Thyroid gland (tissue), 4 donors: ENCODE measurements at regions not wholly inside any gene's neighbourhood (a gene's known extent, or its start where the extent isn't known, plus 50 kb on each side); places are given as distances from the start of the nearest gene placed in this dataset.

Experiments used
- DNase-seq, 2 donors: peaks; one replicate each; pipeline ENCODE4 v3.0.0-alpha.2; 2019
- H3K27ac ChIP-seq, 3 donors: fragments of 200-600 bp; sonication (generic); 1 replicate in 2 of 3; 2 replicates in 1 of 3; pipeline ENCODE4 v1.5.1; 2016 to 2019; ENCODE audit warnings: mild to moderate bottlenecking in 1 of 3, moderate library complexity in 1 of 3
- H3K27me3 ChIP-seq: fragments of 200-600 bp; sonication (generic); one replicate; pipeline ENCODE4 v1.5.1; 2019
- H3K36me3 ChIP-seq, 2 donors: fragments of 200-600 bp; sonication (generic); one replicate each; pipeline ENCODE4 v1.5.1; 2016 to 2019
- H3K4me1 ChIP-seq, 2 donors: fragments of 200-600 bp; sonication (generic); one replicate each; pipeline ENCODE4 v1.5.1; 2017 to 2019
- H3K4me3 ChIP-seq, 3 donors: fragments of 200-600 bp; sonication (generic); replicated peaks in 1 of 3; 1 replicate in 2 of 3; 2 replicates in 1 of 3; pipeline ENCODE4 v1.5.1; 2016; ENCODE audit warnings: mild to moderate bottlenecking in 1 of 3
- H3K9me3 ChIP-seq: fragments of 200-600 bp; sonication (generic); one replicate; pipeline ENCODE4 v1.5.1; 2017
- POLR2A ChIP-seq, 2 donors: fragments of 450-650 bp; IDR thresholded peaks; one replicate each; pipeline ENCODE4 v1.6.1; 2017; ENCODE audit warnings: antibody characterized with exemption in 2 of 2, mild to moderate bottlenecking in 2 of 2, moderate library complexity in 1 of 2
- WGBS, 2 donors: methylation state at CpG; one replicate each; pipeline ENCODE4 v1.1.5; 2017; 5-methylcytosine and 5-hydroxymethylcytosine counted together
- intact Hi-C: fragments of 100-400 bp; cut with DNase I; formaldehyde crosslinking; loops from one replicate; pipeline ENCODE4 v1.15.1; 2023
- TF ChIP-seq, protein P1 (sequence below), 6 experiments: fragments of 200-600 bp in 3 of 6; fragments of 450-650 bp in 3 of 6; sonication (generic) in 3 of 6; IDR thresholded peaks; one replicate each; pipeline ENCODE4 v1.5.1; 2016 to 2019; ENCODE audit warnings: antibody characterized with exemption in 6 of 6, mild to moderate bottlenecking in 2 of 6, inconsistent platforms in 1 of 6, moderate library complexity in 1 of 6

- peaks cover 5% of the 10 kb centered on the region for H3K27me3 ChIP-seq
- intact Hi-C loops: loop anchor here (10.0 kb wide), 1 partner anchor 59 kb away; a partner anchor contains a TSS
- no peak for TF ChIP-seq POLR2A (IDR thresholded peaks at IDR 0.05)
- TF ChIP-seq, protein P1, sequence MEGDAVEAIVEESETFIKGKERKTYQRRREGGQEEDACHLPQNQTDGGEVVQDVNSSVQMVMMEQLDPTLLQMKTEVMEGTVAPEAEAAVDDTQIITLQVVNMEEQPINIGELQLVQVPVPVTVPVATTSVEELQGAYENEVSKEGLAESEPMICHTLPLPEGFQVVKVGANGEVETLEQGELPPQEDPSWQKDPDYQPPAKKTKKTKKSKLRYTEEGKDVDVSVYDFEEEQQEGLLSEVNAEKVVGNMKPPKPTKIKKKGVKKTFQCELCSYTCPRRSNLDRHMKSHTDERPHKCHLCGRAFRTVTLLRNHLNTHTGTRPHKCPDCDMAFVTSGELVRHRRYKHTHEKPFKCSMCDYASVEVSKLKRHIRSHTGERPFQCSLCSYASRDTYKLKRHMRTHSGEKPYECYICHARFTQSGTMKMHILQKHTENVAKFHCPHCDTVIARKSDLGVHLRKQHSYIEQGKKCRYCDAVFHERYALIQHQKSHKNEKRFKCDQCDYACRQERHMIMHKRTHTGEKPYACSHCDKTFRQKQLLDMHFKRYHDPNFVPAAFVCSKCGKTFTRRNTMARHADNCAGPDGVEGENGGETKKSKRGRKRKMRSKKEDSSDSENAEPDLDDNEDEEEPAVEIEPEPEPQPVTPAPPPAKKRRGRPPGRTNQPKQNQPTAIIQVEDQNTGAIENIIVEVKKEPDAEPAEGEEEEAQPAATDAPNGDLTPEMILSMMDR (IDR thresholded peaks at IDR 0.05): no peak
These were observed 128.5 kb downstream of the HFE start for GRCh38 chr6:26215585-26216358.

DNA sequence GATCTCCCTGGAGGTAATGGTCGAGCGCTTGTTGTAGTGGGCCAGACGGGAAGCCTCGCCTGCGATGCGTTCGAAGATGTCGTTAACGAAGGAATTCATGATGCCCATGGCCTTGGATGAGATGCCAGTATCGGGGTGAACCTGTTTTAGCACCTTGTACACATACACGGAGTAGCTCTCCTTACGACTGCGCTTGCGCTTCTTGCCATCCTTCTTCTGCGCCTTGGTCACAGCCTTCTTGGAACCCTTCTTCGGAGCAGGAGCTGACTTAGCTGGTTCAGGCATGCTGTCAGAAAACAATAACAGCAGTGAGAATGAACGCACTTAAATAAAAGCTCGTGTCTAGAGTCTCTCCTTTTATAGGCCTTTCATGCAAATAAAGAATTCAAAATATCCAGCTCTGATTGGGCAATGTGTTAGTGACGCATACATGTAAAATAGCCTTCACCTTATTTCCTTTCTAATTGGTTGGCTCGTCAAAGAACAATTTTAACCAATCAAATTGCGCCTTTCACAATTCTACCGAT lies 129.2 kb downstream of the HFE start:
- no peaks in the 10 kb centered on the region for H3K36me3 ChIP-seq
- intact Hi-C loops: loop anchor here (10.0 kb wide), 1 partner anchor 58 kb away; a partner anchor contains a TSS
- no peaks in the 10 kb centered on the region for H3K9me3 ChIP-seq
- TF ChIP-seq, protein P1 (IDR thresholded peaks at IDR 0.05): no peak
- peak; percentile 93 to 99 for TF ChIP-seq POLR2A (IDR thresholded peaks at IDR 0.05)
- H3K4me3 ChIP-seq: peak overlapping the region in 1 of 3 donors; percentile 32
- peaks cover 5% of the 10 kb centered on the region for H3K27me3 ChIP-seq
- peak; percentile 83 to 84 for DNase-seq
- H3K27ac ChIP-seq: peak overlapping the region; percentile 89 to 92 (median 90)
- 0 to 1% methylated on average over 21 to 22 of the region's 22 CpGs for WGBS, 2 donors
- H3K4me1 ChIP-seq: peaks cover 9% of the 10 kb centered on the region in 2 donors

More at GRCh38 chr6:26215585-26216358, 128.5 kb downstream of the HFE start:
- peak; percentile 30 to 35 for DNase-seq
- Histone ChIP-seq H3K4me3 (peak overlapping the region in 1 of 3 donors; percentile 22), H3K36me3 (no peaks in the 10 kb centered on the region), H3K9me3 (no peaks in the 10 kb centered on the region), H3K27ac (peak overlapping the region; percentile 87 to 89 (median 88)), H3K4me1 (peaks cover 9% of the 10 kb centered on the region in 2 donors)
- WGBS, 2 donors: 1 to 2% methylated on average over 28 to 31 of the region's 31 CpGs

- H3K4me3 ChIP-seq: peak overlapping the region in 2 of 3 donors; percentile 32 to 34
- 1 to 2% methylated on average over 28 of the region's 44 CpGs for WGBS, 2 donors
- H3K9me3 ChIP-seq: no peaks in the 10 kb centered on the region
- peak; percentile 88 to 90 for DNase-seq
- H3K27ac ChIP-seq: peak overlapping the region; percentile 89 to 92 (median 90)
- no peaks in the 10 kb centered on the region for H3K36me3 ChIP-seq
- peaks cover 9% of the 10 kb centered on the region in 2 donors for H3K4me1 ChIP-seq
- peaks cover 5% of the 10 kb centered on the region for H3K27me3 ChIP-seq
- intact Hi-C loops: loop anchor here (10.0 kb wide), 1 partner anchor 58 kb away; a partner anchor contains a TSS
- TF ChIP-seq, protein P1 (IDR thresholded peaks at IDR 0.05): peak in 3 of 6 experiments; percentile 20 to 32 (median 25)
- peak; percentile 48 to 89 for TF ChIP-seq POLR2A (IDR thresholded peaks at IDR 0.05)
These were observed 129.9 kb downstream of the HFE start for GRCh38 chr6:26216886-26217713.

DNA sequence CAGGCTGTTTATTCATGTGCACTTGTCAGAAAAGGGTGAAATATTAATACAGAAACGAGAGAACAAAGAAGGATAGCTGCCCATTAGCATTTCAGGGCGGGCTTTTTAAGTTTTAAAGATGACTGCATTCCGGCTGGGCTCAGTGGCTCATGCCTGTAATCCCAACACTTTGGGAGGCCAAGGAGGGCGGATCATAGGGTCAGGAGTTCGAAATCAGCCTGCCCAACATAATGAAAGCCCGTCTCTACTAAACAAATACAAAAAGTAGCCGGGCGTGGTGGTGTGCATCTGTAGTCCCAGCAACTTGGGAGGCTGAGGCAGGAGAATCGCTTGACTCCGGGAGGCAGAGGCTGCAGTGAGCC lies 130.5 kb downstream of the HFE start:
- Histone ChIP-seq H3K36me3 (no peaks in the 10 kb centered on the region), H3K9me3 (no peaks in the 10 kb centered on the region), H3K27me3 (peaks cover 5% of the 10 kb centered on the region), H3K4me1 (peaks cover 9% of the 10 kb centered on the region in 2 donors), H3K4me3 (peak overlapping the region in 2 of 3 donors; percentile 32 to 34), H3K27ac (peak overlapping the region; percentile 89 to 92 (median 90))
- TF ChIP-seq, protein P1 (IDR thresholded peaks at IDR 0.05): no peak
- TF ChIP-seq POLR2A (IDR thresholded peaks at IDR 0.05): no peak
- intact Hi-C loops: loop anchor here (10.0 kb wide), 1 partner anchor 57 kb away; a partner anchor contains a TSS
- no peak for DNase-seq
- WGBS, 2 donors: 8 to 19% methylated on average over 10 of the region's 10 CpGs
